Mesothelial cell of epicardium (in vitro differentiated cells): ENCODE measurements at regions not wholly inside any gene's neighbourhood (a gene's known extent, or its start where the extent isn't known, plus 50 kb on each side); places are given as distances from the start of the nearest gene placed in this dataset.
A peak's percentile ranks its signal among the peaks of the same experiment; 100 is the strongest.
"Not testable (repeated sequence)": the region's sequence is repeated elsewhere in the genome, so short reads cannot be mapped to it uniquely, and the experiment has no call there.

ENCODE experiments used
- DNase-seq, 2 experiments: peaks; one replicate each; pipeline ENCODE4 v3.0.0; 2021; ENCODE audit warnings: low spot score in 2 of 2; ENCODE audit not compliant: unreplicated experiment in 2 of 2
- H3K27ac Mint-ChIP-seq: 2 replicates; pipeline ENCODE4 v1.8.0; 2021; ENCODE audit warnings: mixed read lengths
- H3K27me3 Mint-ChIP-seq: 2 replicates; pipeline ENCODE4 v1.8.0; 2021; ENCODE audit warnings: low read depth, mixed read lengths
- H3K36me3 Mint-ChIP-seq: 2 replicates; pipeline ENCODE4 v1.8.0; 2021; ENCODE audit warnings: mixed read lengths
- H3K4me1 Mint-ChIP-seq: 2 replicates; pipeline ENCODE4 v1.8.0; 2021; ENCODE audit warnings: mixed read lengths
- H3K4me3 Mint-ChIP-seq: 2 replicates; pipeline ENCODE4 v1.8.0; 2021; ENCODE audit warnings: mild to moderate bottlenecking, moderate library complexity, mixed read lengths
- H3K9me3 Mint-ChIP-seq: 2 replicates; pipeline ENCODE4 v1.8.0; 2021; ENCODE audit warnings: mixed read lengths
- CTCF ChIP-seq: fragments of 200-600 bp; sonication (generic); IDR thresholded peaks from one replicate; pipeline ENCODE4 v1.5.0; 2021; ENCODE audit warnings: antibody characterized with exemption; ENCODE audit not compliant: unreplicated experiment

- H3K4me3 Mint-ChIP-seq, H3K27ac Mint-ChIP-seq, H3K9me3 Mint-ChIP-seq, H3K27me3 Mint-ChIP-seq, H3K36me3 Mint-ChIP-seq, H3K4me1 Mint-ChIP-seq: not testable (repeated sequence)
- peak in 1 of 2 experiments; percentile 16 for DNase-seq
Observed at GRCh38 chr14:105707723-105708151, 181.4 kb downstream of the TMEM121 start.

- peak in 1 of 2 experiments; percentile 33 for DNase-seq
- not testable (repeated sequence) for H3K36me3 Mint-ChIP-seq, H3K4me1 Mint-ChIP-seq, H3K9me3 Mint-ChIP-seq, H3K4me3 Mint-ChIP-seq, H3K27ac Mint-ChIP-seq, H3K27me3 Mint-ChIP-seq
Observed at GRCh38 chr14:105708251-105709134, 182.1 kb downstream of the TMEM121 start.

GRCh38 chr14:105709281-105710118 lies 183.1 kb downstream of the TMEM121 start:
- Mint-ChIP-seq H3K4me3 (no peak overlapping the region), H3K36me3 (peaks cover 3% of the 10 kb centered on the region), H3K27me3 (no peaks in the 10 kb centered on the region), H3K9me3 (peaks cover 9% of the 10 kb centered on the region), H3K27ac (no peak overlapping the region), H3K4me1 (no peaks in the 10 kb centered on the region)
- peak in 1 of 2 experiments; percentile 30 for DNase-seq
- TF ChIP-seq CTCF: no peak

GRCh38 chr14:105710119-105711043 lies 184.0 kb downstream of the TMEM121 start:
- peak in 1 of 2 experiments; percentile 29 for DNase-seq
- H3K27ac Mint-ChIP-seq: no peak overlapping the region
- H3K27me3 Mint-ChIP-seq: no peaks in the 10 kb centered on the region
- H3K4me1 Mint-ChIP-seq: no peaks in the 10 kb centered on the region
- H3K9me3 Mint-ChIP-seq: peaks cover 4% of the 10 kb centered on the region
- H3K4me3 Mint-ChIP-seq: no peak overlapping the region
- H3K36me3 Mint-ChIP-seq: no peaks in the 10 kb centered on the region
- TF ChIP-seq CTCF: no peak

GRCh38 chr14:105711044-105711620 lies 184.7 kb downstream of the TMEM121 start:
- no peaks in the 10 kb centered on the region for H3K9me3 Mint-ChIP-seq
- no peak overlapping the region for H3K27ac Mint-ChIP-seq

More at GRCh38 chr14:105711044-105711620, 184.7 kb downstream of the TMEM121 start:
- DNase-seq: no peak
- Mint-ChIP-seq H3K4me1 (no peaks in the 10 kb centered on the region), H3K4me3 (no peak overlapping the region), H3K27me3 (no peaks in the 10 kb centered on the region), H3K36me3 (no peaks in the 10 kb centered on the region)
- TF ChIP-seq CTCF: no peak
